Neural progenitor cell (in vitro differentiated cells): ENCODE measurements at regions not wholly inside any gene's neighbourhood (a gene's known extent, or its start where the extent isn't known, plus 50 kb on each side); places are given as distances from the start of the nearest gene placed in this dataset.

Source experiments
- DNase-seq: peaks from one replicate; pipeline ENCODE4 v3.0.0-alpha.2; 2016; ENCODE audit warnings: low spot score
- H2AFZ ChIP-seq: fragments of 200-600 bp; sonication (generic); replicated peaks from 2 replicates; pipeline ENCODE4 v1.6.1; 2016; ENCODE audit warnings: antibody characterized with exemption
- H3F3A ChIP-seq: fragments of 200-600 bp; sonication (generic); 2 replicates; pipeline ENCODE4 v1.6.1; 2016; ENCODE audit warnings: antibody characterized with exemption, low read depth
- H3K27ac ChIP-seq: fragments of 200-600 bp; sonication (generic); 2 replicates; pipeline ENCODE4 v1.5.1; 2016; ENCODE audit warnings: mild to moderate bottlenecking
- H3K27me3 ChIP-seq: fragments of 200-600 bp; sonication (generic); 2 replicates; pipeline ENCODE4 v1.6.1; 2016; ENCODE audit warnings: mild to moderate bottlenecking, moderate library complexity
- H3K36me3 ChIP-seq: fragments of 200-600 bp; sonication (generic); 2 replicates; pipeline ENCODE4 v1.5.1; 2016
- H3K4me1 ChIP-seq: fragments of 200-600 bp; sonication (generic); 2 replicates; pipeline ENCODE4 v1.6.1; 2016; ENCODE audit warnings: mixed run types
- H3K4me2 ChIP-seq: fragments of 200-600 bp; sonication (generic); 2 replicates; pipeline ENCODE4 v1.6.1; 2016
- H3K4me3 ChIP-seq: fragments of 200-600 bp; sonication (generic); 2 replicates; pipeline ENCODE4 v1.5.1; 2016
- H3K79me2 ChIP-seq: fragments of 200-600 bp; sonication (generic); 2 replicates; pipeline ENCODE4 v1.6.1; 2016; ENCODE audit warnings: low read depth
- H3K9ac ChIP-seq: fragments of 200-600 bp; sonication (generic); 2 replicates; pipeline ENCODE4 v1.6.1; 2016
- H3K9me3 ChIP-seq: fragments of 200-600 bp; sonication (generic); 2 replicates; pipeline ENCODE4 v1.5.1; 2016; ENCODE audit warnings: low read depth
- H4K20me1 ChIP-seq: fragments of 200-600 bp; sonication (generic); 2 replicates; pipeline ENCODE4 v1.6.1; 2016; ENCODE audit warnings: low read depth
- H3K27ac Mint-ChIP-seq: 3 replicates; pipeline ENCODE4 v1.8.0; 2021; ENCODE audit warnings: mixed read lengths
- H3K27me3 Mint-ChIP-seq: 2 replicates; pipeline ENCODE4 v1.8.0; 2022; ENCODE audit warnings: low read depth, mild to moderate bottlenecking, inconsistent platforms, moderate library complexity, mixed read lengths; ENCODE audit not compliant: insufficient read depth
- H3K36me3 Mint-ChIP-seq: 3 replicates; pipeline ENCODE4 v1.8.0; 2021; ENCODE audit warnings: mixed read lengths
- H3K4me1 Mint-ChIP-seq: 3 replicates; pipeline ENCODE4 v1.8.0; 2021; ENCODE audit warnings: mixed read lengths
- H3K4me3 Mint-ChIP-seq: 3 replicates; pipeline ENCODE4 v1.8.0; 2021; ENCODE audit warnings: mild to moderate bottlenecking, moderate library complexity, mixed read lengths
- H3K9me3 Mint-ChIP-seq: 3 replicates; pipeline ENCODE4 v1.8.0; 2020; ENCODE audit warnings: mixed read lengths
- CTCF ChIP-seq: fragments of 200-600 bp; sonication (generic); IDR thresholded peaks from 2 replicates; pipeline ENCODE4 v1.5.1; 2017; ENCODE audit warnings: antibody characterized with exemption, mild to moderate bottlenecking
- EZH2 ChIP-seq: fragments of 200-600 bp; sonication (generic); IDR thresholded peaks from 2 replicates; pipeline ENCODE4 v1.6.1; 2017; ENCODE audit warnings: antibody characterized with exemption, mild to moderate bottlenecking, moderate library complexity
- EZH2phosphoT487 ChIP-seq: fragments of 200-600 bp; sonication (generic); IDR thresholded peaks from 2 replicates; pipeline ENCODE4 v1.6.1; 2017; ENCODE audit warnings: antibody characterized with exemption

GRCh38 chr20:23200413-23200812 is 114.3 kb upstream of the CD93 start:
- Histone ChIP-seq H3K27me3 (peaks cover 60% of the 10 kb centered on the region), H2AFZ (no peak overlapping the region), H4K20me1 (peaks cover 8% of the 10 kb centered on the region), H3K79me2 (no peaks in the 10 kb centered on the region), H3K4me3 (no peak overlapping the region), H3K9ac (no peak overlapping the region), H3K4me2 (no peak overlapping the region), H3K27ac (no peak overlapping the region), H3K4me1 (peaks cover 15% of the 10 kb centered on the region), H3K36me3 (no peaks in the 10 kb centered on the region), H3F3A (peaks cover 14% of the 10 kb centered on the region), H3K9me3 (no peaks in the 10 kb centered on the region)
- no peak for TF ChIP-seq EZH2
- no peak for TF ChIP-seq EZH2phosphoT487
- no peak for TF ChIP-seq CTCF
- Mint-ChIP-seq H3K9me3 (peaks cover 11% of the 10 kb centered on the region), H3K4me1 (peaks cover 27% of the 10 kb centered on the region), H3K36me3 (no peaks in the 10 kb centered on the region), H3K27ac (no peak overlapping the region), H3K27me3 (peaks cover 10% of the 10 kb centered on the region), H3K4me3 (no peak overlapping the region)
- no peak for DNase-seq

- no peak for TF ChIP-seq EZH2phosphoT487
- no peak for TF ChIP-seq CTCF
- TF ChIP-seq EZH2 = no peak
- Histone ChIP-seq H2AFZ (no peak overlapping the region), H3K4me3 (no peak overlapping the region), H3K9me3 (no peaks in the 10 kb centered on the region), H3F3A (peaks cover 3% of the 10 kb centered on the region), H3K79me2 (no peaks in the 10 kb centered on the region), H3K4me1 (peaks cover 5% of the 10 kb centered on the region), H4K20me1 (no peaks in the 10 kb centered on the region), H3K9ac (no peak overlapping the region), H3K27me3 (peaks cover 50% of the 10 kb centered on the region), H3K27ac (no peak overlapping the region), H3K4me2 (no peak overlapping the region), H3K36me3 (no peaks in the 10 kb centered on the region)
- no peak for DNase-seq
- H3K4me3 Mint-ChIP-seq = no peak overlapping the region
- H3K27ac Mint-ChIP-seq = no peak overlapping the region
- peaks cover 11% of the 10 kb centered on the region for H3K9me3 Mint-ChIP-seq
- peaks cover 17% of the 10 kb centered on the region for H3K4me1 Mint-ChIP-seq
- H3K27me3 Mint-ChIP-seq = peaks cover 8% of the 10 kb centered on the region
- no peaks in the 10 kb centered on the region for H3K36me3 Mint-ChIP-seq
Observed at GRCh38 chr20:23199356-23199755, 113.2 kb upstream of the CD93 start.

GRCh38 chr20:23198815-23199214 is 112.7 kb upstream of the CD93 start:
- H3K9me3 ChIP-seq = no peaks in the 10 kb centered on the region
- H3F3A ChIP-seq = no peaks in the 10 kb centered on the region
- no peaks in the 10 kb centered on the region for H3K36me3 Mint-ChIP-seq
- no peak overlapping the region for H3K4me3 ChIP-seq
- H3K36me3 ChIP-seq = no peaks in the 10 kb centered on the region
- peaks cover 44% of the 10 kb centered on the region for H3K27me3 ChIP-seq
- TF ChIP-seq EZH2phosphoT487 = no peak
- no peak for TF ChIP-seq EZH2
- TF ChIP-seq CTCF = no peak
- no peak overlapping the region for H3K9ac ChIP-seq
- H3K4me1 ChIP-seq = no peaks in the 10 kb centered on the region
- H3K4me2 ChIP-seq = no peak overlapping the region
- H4K20me1 ChIP-seq = no peaks in the 10 kb centered on the region
- no peak overlapping the region for H2AFZ ChIP-seq
- H3K27ac ChIP-seq = no peak overlapping the region
- no peak overlapping the region for H3K4me3 Mint-ChIP-seq
- no peaks in the 10 kb centered on the region for H3K79me2 ChIP-seq
- peaks cover 8% of the 10 kb centered on the region for H3K27me3 Mint-ChIP-seq
- H3K4me1 Mint-ChIP-seq = peaks cover 13% of the 10 kb centered on the region
- H3K27ac Mint-ChIP-seq = no peak overlapping the region
- DNase-seq = no peak
- H3K9me3 Mint-ChIP-seq = peaks cover 11% of the 10 kb centered on the region
